ENCODE measurements at regions not wholly inside any gene's neighbourhood (a gene's known extent, or its start where the extent isn't known, plus 50 kb on each side); places are given as distances from the start of the nearest gene placed in this dataset.
"Not testable (repeated sequence)": the region's sequence is repeated elsewhere in the genome, so short reads cannot be mapped to it uniquely, and the experiment has no call there.

DNA sequence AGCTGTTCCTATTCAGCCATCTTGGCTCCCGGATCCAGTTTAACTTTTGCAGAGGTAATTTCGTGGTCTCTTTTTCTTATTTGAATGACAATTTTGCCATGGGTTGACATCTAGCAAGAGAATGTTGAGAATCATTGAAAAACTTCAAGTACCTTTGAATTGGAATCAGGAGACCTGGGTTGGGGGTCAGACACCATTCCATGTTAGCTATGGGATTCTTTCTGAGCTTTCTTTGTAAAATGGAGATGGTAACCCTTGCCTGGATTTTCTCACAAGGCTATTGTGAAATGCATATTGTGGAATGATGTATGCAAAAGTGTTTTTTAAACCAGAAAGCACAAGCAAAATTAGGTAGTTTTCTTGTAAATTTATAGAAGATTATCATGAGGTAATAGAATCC lies 79.1 kb upstream of the HAND2 start:
- no peak for DNase-seq (ENCODE audit: low read depth in 3 of 3)

DNA sequence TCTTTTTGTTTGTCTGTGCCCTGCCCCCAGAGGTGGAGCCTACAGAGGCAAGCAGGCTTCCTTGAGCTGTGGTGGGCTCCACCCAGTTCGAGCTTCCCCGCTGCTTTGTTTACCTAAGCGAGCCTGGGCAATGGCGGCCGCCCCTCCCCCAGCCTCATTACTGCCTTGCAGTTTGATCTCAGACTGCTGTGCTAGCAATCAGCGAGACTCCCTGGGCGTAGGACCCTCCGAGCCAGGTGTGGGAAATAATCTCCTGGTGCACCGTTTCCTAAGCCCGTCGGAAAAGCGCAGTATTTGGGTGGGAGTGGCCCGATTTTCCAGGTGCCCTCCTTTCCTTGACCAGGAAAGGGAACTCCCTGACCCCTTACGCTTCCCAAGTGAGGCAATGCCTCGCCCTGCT lies 78.6 kb upstream of the HAND2 start:
- not testable (repeated sequence) for DNase-seq (ENCODE audit: low read depth in 3 of 3)

DNA sequence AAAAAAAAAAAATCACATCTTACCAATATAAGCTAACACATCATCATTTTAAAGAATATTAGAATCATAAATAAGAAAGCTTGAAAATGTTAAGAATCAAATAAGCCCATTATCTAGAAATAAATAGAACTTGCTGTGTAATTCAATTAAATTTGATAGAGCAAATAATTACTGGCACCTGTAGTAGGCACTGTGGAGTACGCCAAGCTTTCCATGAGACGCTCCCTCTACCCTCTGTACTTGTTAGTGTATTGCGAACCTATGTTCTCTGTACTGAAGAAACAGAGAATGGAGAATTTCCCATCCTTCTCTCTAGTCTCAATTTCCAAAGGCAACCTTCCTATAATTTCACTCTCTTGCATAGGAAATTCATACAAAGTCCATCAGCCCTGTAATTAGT lies 61.7 kb upstream of the HAND2 start:
- no peak for DNase-seq (ENCODE audit: low read depth in 3 of 3)

DNA sequence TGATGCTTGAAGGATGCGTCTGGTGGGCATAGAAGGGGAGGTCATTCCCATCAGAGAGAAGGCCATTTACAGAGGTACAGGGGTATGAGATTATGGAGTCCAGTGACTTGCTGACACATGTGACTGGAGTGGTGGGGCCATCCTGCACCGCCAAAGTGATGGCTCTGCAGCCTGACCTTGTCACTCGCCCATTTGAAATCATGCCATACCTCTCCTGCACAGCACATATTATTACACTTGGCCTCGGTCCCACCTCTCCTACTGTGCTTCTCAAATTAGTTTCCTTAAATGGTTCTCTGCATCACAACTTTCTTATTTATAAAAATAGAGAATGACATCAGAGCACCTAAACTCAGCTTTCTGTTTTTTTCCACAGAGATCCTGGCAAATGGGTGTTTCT lies 60.7 kb upstream of the HAND2 start:
- no peak for DNase-seq (ENCODE audit: low read depth in 3 of 3)

DNA sequence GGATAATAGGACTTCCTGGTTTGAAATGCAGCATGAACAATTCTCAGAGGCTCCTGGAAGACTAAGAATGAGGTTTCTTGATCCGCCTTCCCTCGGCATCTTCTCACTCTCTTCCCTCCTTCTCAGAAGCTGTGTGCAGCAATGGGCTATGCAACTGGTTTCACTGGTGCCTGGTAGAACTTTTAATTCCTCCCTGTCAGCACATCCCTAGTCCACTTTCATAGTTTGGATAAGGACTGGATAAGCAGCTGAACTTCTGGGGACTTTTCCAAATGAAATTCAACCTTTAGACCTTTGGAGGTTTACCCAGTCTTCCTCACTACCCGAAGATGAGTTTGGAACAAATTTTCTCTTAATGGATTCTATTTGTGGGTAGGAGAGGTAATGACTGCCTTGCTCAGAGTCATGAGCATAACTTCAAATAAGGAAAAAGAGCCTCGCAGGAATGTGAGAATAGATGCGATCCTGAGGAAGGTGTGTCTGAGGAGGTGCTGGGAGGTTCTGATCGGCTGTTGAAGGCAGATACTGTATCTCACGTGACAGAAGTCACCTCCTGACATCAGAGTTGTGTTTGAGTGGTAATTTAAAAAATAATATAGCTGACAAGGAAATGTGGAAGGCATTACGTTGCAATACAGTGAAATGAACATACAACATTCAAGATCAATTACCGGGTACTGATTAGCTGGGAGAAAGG lies 56.0 kb upstream of the HAND2 start:
- DNase-seq (ENCODE audit: low read depth in 3 of 3): no peak

DNA sequence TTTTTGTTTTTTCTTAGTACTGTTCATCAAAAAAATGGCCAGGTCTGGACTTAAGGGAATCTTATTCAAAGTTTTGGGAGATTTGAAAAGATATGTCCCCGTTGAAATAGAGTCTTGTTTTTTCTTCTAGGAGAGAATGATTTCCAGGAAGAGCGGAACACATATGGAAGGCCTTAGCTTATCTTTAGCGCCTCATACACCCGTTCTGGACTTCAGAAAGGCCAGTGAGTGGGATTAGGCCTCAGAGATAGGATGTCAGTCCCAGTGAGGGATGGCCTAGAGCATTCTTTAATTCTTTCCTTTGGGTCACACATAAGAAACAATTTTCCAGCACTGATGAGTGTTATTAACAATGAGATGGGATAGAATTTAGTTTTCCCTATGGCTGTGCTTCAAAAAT lies 54.5 kb upstream of the HAND2 start:
- no peak for DNase-seq (ENCODE audit: low read depth in 3 of 3)
